Endodermal cell (in vitro differentiated cells): ENCODE measurements at regions not wholly inside any gene's neighbourhood (a gene's known extent, or its start where the extent isn't known, plus 50 kb on each side); places are given as distances from the start of the nearest gene placed in this dataset.

ENCODE experiments used
- DNase-seq: peaks from one replicate; pipeline ENCODE4 v3.0.0-alpha.2; 2017
- H3K27ac ChIP-seq: 2 replicates; pipeline ENCODE4 v1.5.1; 2013; ENCODE audit warnings: mild to moderate bottlenecking, low read depth, low read length, moderate library complexity
- H3K27me3 ChIP-seq: 2 replicates; pipeline ENCODE4 v1.6.1; 2013; ENCODE audit warnings: mild to moderate bottlenecking, low read length, moderate library complexity; ENCODE audit not compliant: insufficient read depth, control insufficient read depth, poor library complexity, severe bottlenecking
- H3K36me3 ChIP-seq: 2 replicates; pipeline ENCODE4 v1.7.0; 2013; ENCODE audit warnings: mild to moderate bottlenecking, low read length, moderate library complexity; ENCODE audit not compliant: control insufficient read depth, insufficient read depth
- H3K4me1 ChIP-seq: one replicate; pipeline ENCODE4 v1.7.0; 2013; ENCODE audit warnings: low read length; ENCODE audit not compliant: control insufficient read depth, insufficient read depth
- H3K4me3 ChIP-seq: 2 replicates; pipeline ENCODE4 v1.5.1; 2013; ENCODE audit warnings: mild to moderate bottlenecking, low read length, moderate library complexity
- H3K9ac ChIP-seq: 2 replicates; pipeline ENCODE4 v1.6.1; 2013; ENCODE audit warnings: mild to moderate bottlenecking, low read length, moderate library complexity; ENCODE audit not compliant: poor library complexity, severe bottlenecking; ENCODE audit errors: extremely low read depth
- H3K9me3 ChIP-seq: 2 replicates; pipeline ENCODE4 v1.6.1; 2013; ENCODE audit warnings: mild to moderate bottlenecking, low read length, moderate library complexity; ENCODE audit not compliant: control insufficient read depth
- H3K27ac Mint-ChIP-seq: 2 replicates; pipeline ENCODE4 v1.8.0; 2020; ENCODE audit warnings: mixed read lengths
- H3K27me3 Mint-ChIP-seq: 2 replicates; pipeline ENCODE4 v1.8.0; 2021; ENCODE audit warnings: mild to moderate bottlenecking, mixed read lengths; ENCODE audit not compliant: insufficient read depth
- H3K36me3 Mint-ChIP-seq: 2 replicates; pipeline ENCODE4 v1.8.0; 2020; ENCODE audit warnings: low read depth, mixed read lengths
- H3K4me1 Mint-ChIP-seq: 2 replicates; pipeline ENCODE4 v1.8.0; 2020; ENCODE audit warnings: mixed read lengths
- H3K4me3 Mint-ChIP-seq: 2 replicates; pipeline ENCODE4 v1.8.0; 2020; ENCODE audit warnings: mild to moderate bottlenecking, moderate library complexity, mixed read lengths
- H3K9me3 Mint-ChIP-seq: 2 replicates; pipeline ENCODE4 v1.8.0; 2020; ENCODE audit warnings: mild to moderate bottlenecking, mixed read lengths
- WGBS, 2 experiments: methylation state at CpG; one replicate each; pipeline versions ENCODE4 v1.1.5 to v1.1.7; 2013; ENCODE audit warnings: missing lambda C conversion rate in 2 of 2, mixed read lengths in 1 of 2; ENCODE audit not compliant: insufficient coverage in 1 of 2, insufficient read length in 1 of 2; 5-methylcytosine and 5-hydroxymethylcytosine counted together
- TF ChIP-seq, protein P1 (sequence below): fragments of 200-600 bp; sonication (generic); conservative IDR thresholded peaks from 2 replicates; pipeline ENCODE4 v1.5.0; 2021; ENCODE audit warnings: antibody characterized with exemption, mild to moderate bottlenecking

DNA sequence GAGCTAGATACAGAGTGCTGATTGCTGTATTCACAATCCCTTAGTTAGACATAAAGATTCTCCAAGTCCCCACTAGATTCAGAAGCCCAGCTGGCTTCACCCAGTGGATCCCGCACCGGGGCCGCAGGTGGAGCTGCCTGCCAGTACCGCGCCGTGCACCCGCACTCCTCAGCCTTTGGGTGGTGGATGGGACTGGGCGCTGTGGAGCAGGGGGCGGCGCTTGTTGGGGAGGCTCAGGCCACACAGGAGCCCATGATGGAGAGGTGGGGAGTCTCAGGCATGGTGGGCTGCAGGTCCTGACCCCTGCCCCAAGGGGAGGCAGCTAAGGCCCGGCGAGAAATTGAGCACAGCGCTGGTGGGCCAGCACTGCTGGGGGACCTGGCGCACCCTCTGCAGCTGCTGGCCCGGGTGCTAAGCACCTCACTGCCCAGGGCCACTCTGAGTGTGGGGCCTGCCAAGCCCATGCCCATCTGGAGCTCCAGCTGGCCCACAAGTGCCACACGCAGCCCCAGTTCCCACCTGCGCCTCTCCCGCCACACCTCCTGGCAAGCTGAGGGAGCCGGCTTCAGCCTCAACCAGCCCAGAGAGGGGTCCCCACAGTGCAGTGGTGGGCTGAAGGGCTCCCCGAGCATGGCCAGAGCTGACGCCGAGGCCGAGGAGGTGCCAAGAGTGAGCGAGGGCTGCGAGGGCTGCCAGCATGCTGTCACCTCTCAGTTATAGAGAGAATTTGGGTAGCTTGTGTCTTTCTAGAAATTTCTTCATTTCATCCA is 417.6 kb downstream of the METTL15 start:
- H3K4me3 ChIP-seq, result no peak overlapping the region
- H3K9ac ChIP-seq, result no peak overlapping the region
- H3K36me3 ChIP-seq, result no peaks in the 10 kb centered on the region
- H3K9me3 Mint-ChIP-seq, result peaks cover 34% of the 10 kb centered on the region
- H3K4me3 Mint-ChIP-seq, result no peak overlapping the region
- H3K4me1 ChIP-seq, result no peaks in the 10 kb centered on the region
- WGBS, 2 experiments, result 90 to 100% methylated on average over 4 to 25 of the region's 25 CpGs
- no peaks in the 10 kb centered on the region for H3K4me1 Mint-ChIP-seq
- H3K36me3 Mint-ChIP-seq, result peaks cover 4% of the 10 kb centered on the region
- peaks cover 42% of the 10 kb centered on the region for H3K27me3 Mint-ChIP-seq
- H3K27ac ChIP-seq, result no peak overlapping the region
- no peak overlapping the region for H3K27ac Mint-ChIP-seq
- H3K27me3 ChIP-seq, result peaks cover 28% of the 10 kb centered on the region
- H3K9me3 ChIP-seq, result peaks cover 28% of the 10 kb centered on the region
- no peak for DNase-seq
- TF ChIP-seq, protein P1, sequence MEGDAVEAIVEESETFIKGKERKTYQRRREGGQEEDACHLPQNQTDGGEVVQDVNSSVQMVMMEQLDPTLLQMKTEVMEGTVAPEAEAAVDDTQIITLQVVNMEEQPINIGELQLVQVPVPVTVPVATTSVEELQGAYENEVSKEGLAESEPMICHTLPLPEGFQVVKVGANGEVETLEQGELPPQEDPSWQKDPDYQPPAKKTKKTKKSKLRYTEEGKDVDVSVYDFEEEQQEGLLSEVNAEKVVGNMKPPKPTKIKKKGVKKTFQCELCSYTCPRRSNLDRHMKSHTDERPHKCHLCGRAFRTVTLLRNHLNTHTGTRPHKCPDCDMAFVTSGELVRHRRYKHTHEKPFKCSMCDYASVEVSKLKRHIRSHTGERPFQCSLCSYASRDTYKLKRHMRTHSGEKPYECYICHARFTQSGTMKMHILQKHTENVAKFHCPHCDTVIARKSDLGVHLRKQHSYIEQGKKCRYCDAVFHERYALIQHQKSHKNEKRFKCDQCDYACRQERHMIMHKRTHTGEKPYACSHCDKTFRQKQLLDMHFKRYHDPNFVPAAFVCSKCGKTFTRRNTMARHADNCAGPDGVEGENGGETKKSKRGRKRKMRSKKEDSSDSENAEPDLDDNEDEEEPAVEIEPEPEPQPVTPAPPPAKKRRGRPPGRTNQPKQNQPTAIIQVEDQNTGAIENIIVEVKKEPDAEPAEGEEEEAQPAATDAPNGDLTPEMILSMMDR, result no peak

DNA sequence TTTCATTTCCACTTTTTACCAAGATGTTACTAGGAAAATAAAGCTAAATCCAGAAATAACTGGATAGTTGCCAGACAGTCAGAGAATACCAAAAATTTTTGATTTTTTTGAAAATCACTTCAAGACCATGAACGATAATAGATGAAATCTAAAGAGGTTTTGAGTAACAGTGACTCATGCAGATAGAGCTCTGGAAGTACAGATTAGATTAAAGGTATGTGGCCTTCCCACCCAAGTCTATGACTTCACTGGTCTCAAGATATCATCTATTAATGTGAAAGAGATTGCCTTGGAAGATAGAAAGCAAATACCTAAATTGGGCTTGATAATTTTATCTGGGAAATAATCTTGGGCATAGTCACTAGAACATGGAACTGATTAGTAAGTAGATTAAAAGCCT is 415.9 kb downstream of the METTL15 start:
- Mint-ChIP-seq H3K27ac (no peak overlapping the region), H3K36me3 (peaks cover 4% of the 10 kb centered on the region), H3K27me3 (peaks cover 29% of the 10 kb centered on the region), H3K9me3 (peaks cover 34% of the 10 kb centered on the region), H3K4me3 (no peak overlapping the region), H3K4me1 (no peaks in the 10 kb centered on the region)
- TF ChIP-seq, protein P1, result no peak
- Histone ChIP-seq H3K4me3 (no peak overlapping the region), H3K4me1 (no peaks in the 10 kb centered on the region), H3K36me3 (no peaks in the 10 kb centered on the region), H3K27me3 (peaks cover 13% of the 10 kb centered on the region), H3K9me3 (peaks cover 28% of the 10 kb centered on the region), H3K9ac (no peak overlapping the region), H3K27ac (no peak overlapping the region)
- 93 to 100% methylated on average over 1 of the region's 1 CpG for WGBS, 2 experiments
- DNase-seq, result no peak

DNA sequence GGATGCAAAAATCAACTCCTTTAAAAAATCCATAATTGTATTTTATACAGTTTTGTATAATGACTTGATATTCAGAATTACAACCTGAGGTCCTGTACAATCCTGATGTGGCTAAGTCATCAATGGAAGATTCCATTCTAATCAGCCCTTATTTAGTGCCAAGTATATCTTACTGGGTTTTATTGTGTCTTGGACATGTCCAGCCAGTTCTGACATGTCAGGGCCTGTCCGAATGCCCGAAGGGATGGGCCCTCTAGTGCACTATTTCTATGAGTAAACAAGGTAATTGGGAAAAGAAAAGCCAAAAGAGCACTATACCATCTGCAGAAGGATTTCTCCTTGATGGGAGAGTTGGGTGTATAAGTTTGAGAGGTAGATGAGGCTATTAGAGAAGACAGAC is 412.9 kb downstream of the METTL15 start:
- Mint-ChIP-seq H3K4me3 (no peak overlapping the region), H3K4me1 (no peaks in the 10 kb centered on the region), H3K9me3 (peaks cover 24% of the 10 kb centered on the region), H3K27me3 (peaks cover 20% of the 10 kb centered on the region), H3K27ac (no peak overlapping the region), H3K36me3 (peaks cover 2% of the 10 kb centered on the region)
- Histone ChIP-seq H3K9ac (no peak overlapping the region), H3K4me3 (no peak overlapping the region), H3K4me1 (no peaks in the 10 kb centered on the region), H3K9me3 (peaks cover 15% of the 10 kb centered on the region), H3K36me3 (no peaks in the 10 kb centered on the region), H3K27ac (no peak overlapping the region), H3K27me3 (no peaks in the 10 kb centered on the region)
- DNase-seq, result no peak
- TF ChIP-seq, protein P1, result no peak
- 97 to 100% methylated on average over 2 of the region's 2 CpGs for WGBS, 2 experiments
